22Rv1 (cell line): ENCODE measurements at regions not wholly inside any gene's neighbourhood (a gene's known extent, or its start where the extent isn't known, plus 50 kb on each side); places are given as distances from the start of the nearest gene placed in this dataset.

ENCODE experiments used
- H3K27ac ChIP-seq: fragments of 450-650 bp; 2 replicates; pipeline ENCODE4 v1.5.1; 2017
- ZFX ChIP-seq: fragments of 450-650 bp; IDR thresholded peaks from 2 replicates; pipeline ENCODE4 v1.6.1; 2017; ENCODE audit warnings: antibody characterized with exemption, borderline replicate concordance
- TF ChIP-seq, protein P1 (sequence below): fragments of 450-650 bp; IDR thresholded peaks from 2 replicates; pipeline ENCODE4 v1.5.1; 2017; ENCODE audit warnings: mild to moderate bottlenecking

DNA sequence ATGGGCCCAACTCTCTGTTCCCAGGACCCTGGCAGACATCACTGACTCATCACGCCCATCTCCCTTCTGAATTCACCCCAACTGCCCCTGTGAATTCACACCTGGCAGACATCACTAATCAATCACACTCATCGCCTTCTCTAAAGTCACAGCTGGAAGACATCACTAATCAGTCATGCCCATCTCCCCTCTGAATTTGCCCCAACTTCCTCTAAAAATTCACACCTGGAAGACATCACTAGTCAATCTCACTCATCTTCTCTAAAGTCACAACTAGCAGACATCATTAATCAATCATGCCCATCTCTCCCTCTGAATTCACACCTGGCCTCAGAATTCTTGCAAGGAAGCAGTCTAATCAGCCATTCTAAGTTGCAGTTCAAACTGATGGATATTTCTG is 111.1 kb downstream of the FOXA2 start:
- H3K27ac ChIP-seq = no peak overlapping the region
- TF ChIP-seq ZFX = no peak
- TF ChIP-seq, protein P1, sequence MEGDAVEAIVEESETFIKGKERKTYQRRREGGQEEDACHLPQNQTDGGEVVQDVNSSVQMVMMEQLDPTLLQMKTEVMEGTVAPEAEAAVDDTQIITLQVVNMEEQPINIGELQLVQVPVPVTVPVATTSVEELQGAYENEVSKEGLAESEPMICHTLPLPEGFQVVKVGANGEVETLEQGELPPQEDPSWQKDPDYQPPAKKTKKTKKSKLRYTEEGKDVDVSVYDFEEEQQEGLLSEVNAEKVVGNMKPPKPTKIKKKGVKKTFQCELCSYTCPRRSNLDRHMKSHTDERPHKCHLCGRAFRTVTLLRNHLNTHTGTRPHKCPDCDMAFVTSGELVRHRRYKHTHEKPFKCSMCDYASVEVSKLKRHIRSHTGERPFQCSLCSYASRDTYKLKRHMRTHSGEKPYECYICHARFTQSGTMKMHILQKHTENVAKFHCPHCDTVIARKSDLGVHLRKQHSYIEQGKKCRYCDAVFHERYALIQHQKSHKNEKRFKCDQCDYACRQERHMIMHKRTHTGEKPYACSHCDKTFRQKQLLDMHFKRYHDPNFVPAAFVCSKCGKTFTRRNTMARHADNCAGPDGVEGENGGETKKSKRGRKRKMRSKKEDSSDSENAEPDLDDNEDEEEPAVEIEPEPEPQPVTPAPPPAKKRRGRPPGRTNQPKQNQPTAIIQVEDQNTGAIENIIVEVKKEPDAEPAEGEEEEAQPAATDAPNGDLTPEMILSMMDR = no peak

DNA sequence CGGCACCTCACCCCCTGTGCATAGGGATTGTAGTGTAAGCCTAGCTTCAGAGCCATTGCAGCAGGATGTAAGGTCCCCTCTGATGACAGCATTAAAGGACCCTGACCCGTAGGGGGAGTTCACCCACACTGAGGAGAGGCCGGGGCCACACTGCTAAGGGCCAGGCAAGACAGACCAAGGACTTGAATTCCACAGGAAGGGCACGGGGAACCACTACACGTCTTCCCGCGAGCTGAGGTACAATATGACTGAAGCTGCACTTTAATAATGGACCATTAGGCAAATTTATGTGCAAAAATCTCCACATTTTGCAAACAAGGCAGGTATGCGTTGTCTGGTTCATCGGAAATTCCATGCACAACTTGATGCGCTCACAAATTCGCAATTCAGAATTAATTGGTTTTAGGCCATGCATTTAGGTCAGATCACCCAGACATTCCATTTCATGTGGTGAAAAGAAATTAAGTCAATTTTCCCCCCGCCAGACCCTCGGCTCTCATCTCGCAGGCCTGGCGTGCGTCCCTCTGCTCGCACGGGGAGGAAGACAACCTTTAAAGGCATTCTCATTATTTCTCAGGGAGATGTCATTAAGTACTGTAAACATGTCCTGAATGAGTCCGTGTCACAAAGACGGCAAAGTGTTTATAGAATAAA is 111.8 kb downstream of the FOXA2 start:
- no peak overlapping the region for H3K27ac ChIP-seq

GRCh38 chr20:22471156-22471836 is 113.1 kb downstream of the FOXA2 start:
- TF ChIP-seq, protein P1 = no peak
- TF ChIP-seq ZFX = no peak

More for the DNA sequence above, 111.8 kb downstream of the FOXA2 start:
- TF ChIP-seq, protein P1 = no peak
- no peak for TF ChIP-seq ZFX

DNA sequence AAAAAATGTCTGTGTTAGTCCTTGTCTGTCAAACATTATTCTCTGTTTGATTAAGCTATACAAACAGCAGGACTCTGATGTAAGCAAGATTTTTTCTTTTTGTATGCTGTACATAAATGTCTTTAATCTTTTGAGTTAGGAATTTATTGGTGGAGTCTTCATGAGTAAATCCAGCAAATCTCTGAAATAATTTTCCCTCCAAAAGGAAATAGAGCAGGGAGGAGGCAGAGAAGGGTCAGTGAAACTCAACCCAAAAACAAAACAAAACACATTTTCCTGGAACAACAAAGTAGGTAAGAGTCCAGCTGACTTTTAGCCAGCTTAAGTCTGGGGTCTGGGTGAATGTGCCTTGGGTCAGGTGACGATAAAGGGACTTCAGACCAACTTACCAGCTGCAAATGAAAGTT is 113.7 kb downstream of the FOXA2 start:
- TF ChIP-seq ZFX = no peak
- no peak overlapping the region for H3K27ac ChIP-seq

More at GRCh38 chr20:22471156-22471836, 113.1 kb downstream of the FOXA2 start:
- no peak overlapping the region for H3K27ac ChIP-seq

DNA sequence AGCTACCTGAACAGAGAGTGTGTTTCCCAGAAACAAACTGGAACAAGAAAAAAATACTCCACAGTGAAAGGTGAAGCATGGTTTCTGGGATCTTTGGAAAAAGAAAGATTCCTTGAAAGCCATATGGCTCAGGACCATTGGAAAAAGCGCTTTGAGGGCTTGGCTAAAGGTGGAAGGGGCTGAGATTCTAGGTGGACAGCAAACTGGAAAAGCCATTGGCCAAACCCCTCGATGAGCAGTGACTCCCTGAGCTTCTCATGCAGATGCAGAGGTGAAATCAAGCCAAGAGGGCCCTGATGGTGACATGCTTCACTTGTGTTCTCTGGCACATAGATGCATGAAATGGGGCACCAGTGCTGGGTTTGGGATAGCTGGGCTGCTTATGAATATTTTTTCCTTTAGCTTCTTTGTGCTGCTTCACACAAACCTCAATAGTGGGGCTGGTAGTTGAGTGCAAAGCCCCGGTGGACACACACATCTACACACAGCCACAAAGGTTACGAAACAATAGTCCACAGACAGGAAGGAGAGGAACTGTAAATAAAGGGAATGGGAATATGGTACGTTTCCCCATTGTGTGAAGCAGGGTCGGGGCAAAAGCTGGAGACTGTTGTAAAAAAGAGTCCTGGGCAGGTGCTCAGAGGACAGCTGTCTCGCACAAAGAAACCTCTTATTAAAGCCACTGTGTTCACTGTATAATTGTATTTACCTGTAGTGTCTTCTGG is 117.8 kb downstream of the FOXA2 start:
- TF ChIP-seq, protein P1 = no peak
- no peak for TF ChIP-seq ZFX
- no peak overlapping the region for H3K27ac ChIP-seq

- TF ChIP-seq, protein P1 = no peak
- no peak for TF ChIP-seq ZFX
- H3K27ac ChIP-seq = no peak overlapping the region
Observed at GRCh38 chr20:22465622-22466446, 118.5 kb downstream of the FOXA2 start.

- no peak overlapping the region for H3K27ac ChIP-seq
- TF ChIP-seq ZFX = no peak
- TF ChIP-seq, protein P1 = no peak
Observed at GRCh38 chr20:22464312-22465003, 119.9 kb downstream of the FOXA2 start.
